Lung (tissue), 11 donors: ENCODE measurements at regions not wholly inside any gene's neighbourhood (a gene's known extent, or its start where the extent isn't known, plus 50 kb on each side); places are given as distances from the start of the nearest gene placed in this dataset.

ENCODE experiments used
- ATAC-seq: fragments of 200-7000 bp; cut with Tn5 transposase; one replicate; pipeline ENCODE4 v1.9.1; 2020; ENCODE audit warnings: moderate number of reproducible peaks; ENCODE audit not compliant: insufficient read depth, low FRiP score
- DNase-seq, 3 donors: peaks; one replicate each; pipeline ENCODE4 v3.0.0-alpha.2; 2013 to 2017
- H3K27ac ChIP-seq, 2 donors: one replicate each; pipeline ENCODE4 v1.5.1; 2013; ENCODE audit warnings: mild to moderate bottlenecking in 2 of 2, moderate library complexity in 2 of 2, control low read depth in 1 of 2, inconsistent platforms in 1 of 2, low read depth in 1 of 2, low read length in 1 of 2
- H3K27me3 ChIP-seq, 3 donors: one replicate each; pipeline ENCODE4 v1.5.1; 2013; ENCODE audit warnings: low read length in 2 of 3; ENCODE audit not compliant: control insufficient read depth in 3 of 3, insufficient read depth in 3 of 3
- H3K36me3 ChIP-seq, 4 donors: one replicate each; pipeline ENCODE4 v1.5.1; 2013; ENCODE audit warnings: low read length in 4 of 4, mild to moderate bottlenecking in 1 of 4, moderate library complexity in 1 of 4; ENCODE audit not compliant: control insufficient read depth in 4 of 4, insufficient read depth in 4 of 4
- H3K4me1 ChIP-seq, 5 donors: one replicate each; pipeline ENCODE4 v1.5.1; 2013; ENCODE audit warnings: low read length in 5 of 5, mild to moderate bottlenecking in 2 of 5, moderate library complexity in 1 of 5; ENCODE audit not compliant: control insufficient read depth in 5 of 5, insufficient read depth in 5 of 5
- H3K4me3 ChIP-seq: one replicate; pipeline ENCODE4 v1.5.1; 2013; ENCODE audit warnings: mild to moderate bottlenecking, control low read depth, moderate library complexity
- H3K9ac ChIP-seq, 2 donors: one replicate each; pipeline ENCODE4 v1.5.1; 2013; ENCODE audit warnings: low read length in 2 of 2, control low read depth in 1 of 2; ENCODE audit not compliant: insufficient read depth in 1 of 2
- H3K9me3 ChIP-seq, 4 donors: one replicate each; pipeline ENCODE4 v1.5.1; 2013; ENCODE audit warnings: low read length in 3 of 4, mild to moderate bottlenecking in 1 of 4, moderate library complexity in 1 of 4; ENCODE audit not compliant: control insufficient read depth in 4 of 4, insufficient read depth in 3 of 4
- CTCF ChIP-seq: IDR thresholded peaks from 2 replicates; pipeline ENCODE4 v1.5.1; 2012; ENCODE audit warnings: mild to moderate bottlenecking; ENCODE audit errors: control extremely low read depth, extremely low read depth
- WGBS, 2 donors: extraction: QIAGEN DNeasy Blood & Tissue Kit; methylation state at CpG; one replicate each; pipeline ENCODE4 v1.1.7; 2013; 5-methylcytosine and 5-hydroxymethylcytosine counted together
- donor health status: control.
- donor health status: control.
- donor health status: Bipolar disorder and iron deficiency.
- donor health status: healthy.
- donor health status: DM: yes; HTN: yes; CAD: no.

- WGBS, 2 donors: 76 to 77% methylated on average over 3 of the region's 3 CpGs
- ATAC-seq: no peak
Observed at GRCh38 chr4:14315129-14315528, 687.2 kb upstream of the CPEB2 start.

GRCh38 chr4:14317351-14317750, 684.9 kb upstream of the CPEB2 start:
- Histone ChIP-seq H3K4me3 (no peak overlapping the region), H3K9me3 (no peaks in the 10 kb centered on the region), H3K27ac (no peak overlapping the region), H3K27me3 (no peaks in the 10 kb centered on the region), H3K36me3 (no peaks in the 10 kb centered on the region), H3K4me1 (peaks cover 0 to 3% (median 0%) of the 10 kb centered on the region in 5 donors), H3K9ac (no peak overlapping the region)
- DNase-seq (no peak), ATAC-seq (no peak)
- TF ChIP-seq CTCF: no peak
- 67 to 81% methylated on average over 2 of the region's 2 CpGs for WGBS, 2 donors

More at GRCh38 chr4:14315129-14315528, 687.2 kb upstream of the CPEB2 start:
- Histone ChIP-seq H3K4me1 (peaks cover 0 to 3% (median 0%) of the 10 kb centered on the region in 5 donors), H3K9me3 (no peaks in the 10 kb centered on the region), H3K27ac (no peak overlapping the region), H3K4me3 (no peak overlapping the region), H3K36me3 (no peaks in the 10 kb centered on the region), H3K9ac (no peak overlapping the region), H3K27me3 (no peaks in the 10 kb centered on the region)
- TF ChIP-seq CTCF: no peak
- no peak for DNase-seq

- ATAC-seq (no peak), DNase-seq (no peak)
- Histone ChIP-seq H3K27ac (no peak overlapping the region), H3K4me1 (peaks cover 0 to 2% (median 0%) of the 10 kb centered on the region in 5 donors), H3K9me3 (no peaks in the 10 kb centered on the region), H3K9ac (no peak overlapping the region), H3K27me3 (no peaks in the 10 kb centered on the region), H3K36me3 (no peaks in the 10 kb centered on the region), H3K4me3 (no peak overlapping the region)
- 63 to 72% methylated on average over 1 of the region's 1 CpG for WGBS, 2 donors
- no peak for TF ChIP-seq CTCF
Observed at GRCh38 chr4:14318671-14319070, 683.6 kb upstream of the CPEB2 start.

- Histone ChIP-seq H3K27ac (no peak overlapping the region), H3K27me3 (no peaks in the 10 kb centered on the region), H3K9ac (no peak overlapping the region), H3K9me3 (no peaks in the 10 kb centered on the region), H3K4me3 (no peak overlapping the region), H3K36me3 (no peaks in the 10 kb centered on the region), H3K4me1 (no peaks in the 10 kb centered on the region)
- TF ChIP-seq CTCF: no peak
- ATAC-seq (no peak), DNase-seq (no peak)
- WGBS, 2 donors: 86 to 100% methylated on average over 1 of the region's 1 CpG
Observed at GRCh38 chr4:14321723-14322122, 680.6 kb upstream of the CPEB2 start.
